CD8-positive, alpha-beta memory T cell (primary cell): ENCODE measurements at regions not wholly inside any gene's neighbourhood (a gene's known extent, or its start where the extent isn't known, plus 50 kb on each side); places are given as distances from the start of the nearest gene placed in this dataset.
"Not testable (repeated sequence)": the region's sequence is repeated elsewhere in the genome, so short reads cannot be mapped to it uniquely, and the experiment has no call there.

ENCODE experiments used
- CTCF ChIA-PET: fragments of 350-600 bp; sonication (Branson Sonifier 250); formaldehyde crosslinking; loops from one replicate; lab custom pipeline; 2021; ENCODE audit warnings: antibody characterized with exemption; lab: Charles Lee
- POLR2A ChIA-PET: fragments of 350-600 bp; sonication (Branson Sonifier 250); formaldehyde crosslinking; loops from one replicate; lab custom pipeline; 2021; ENCODE audit warnings: antibody characterized with exemption; lab: Charles Lee
- DNase-seq, 5 donors: peaks; one replicate each; pipeline versions ENCODE4 v3.0.0 to v3.0.0-alpha.2; 2020 to 2022; ENCODE audit warnings: mixed read lengths in 1 of 5
- H3K27ac ChIP-seq: one replicate; pipeline ENCODE4 v1.7.0; 2013; ENCODE audit warnings: low read depth, mild to moderate bottlenecking, low read length, moderate library complexity
- H3K27me3 ChIP-seq: 2 replicates; pipeline ENCODE4 v1.7.0; 2013; ENCODE audit warnings: low read length, mild to moderate bottlenecking; ENCODE audit not compliant: insufficient read depth, poor library complexity, severe bottlenecking
- H3K36me3 ChIP-seq: 2 replicates; pipeline ENCODE4 v1.7.0; 2013; ENCODE audit warnings: mild to moderate bottlenecking, low read length, moderate library complexity; ENCODE audit not compliant: insufficient read depth
- H3K4me1 ChIP-seq: 2 replicates; pipeline ENCODE4 v1.7.0; 2013; ENCODE audit warnings: mild to moderate bottlenecking, low read length, moderate library complexity; ENCODE audit not compliant: insufficient read depth
- H3K4me3 ChIP-seq: 2 replicates; pipeline ENCODE4 v1.7.0; 2013; ENCODE audit warnings: mild to moderate bottlenecking, low read length
- H3K9me3 ChIP-seq: 2 replicates; pipeline ENCODE4 v1.7.0; 2013; ENCODE audit warnings: mild to moderate bottlenecking, low read length
- H3K27ac Mint-ChIP-seq, 8 donors: one replicate each; pipeline ENCODE4 v1.8.0; 2020 to 2021; ENCODE audit warnings: mixed read lengths in 8 of 8, mild to moderate bottlenecking in 6 of 8, inconsistent platforms in 3 of 8, moderate library complexity in 3 of 8
- H3K27me3 Mint-ChIP-seq, 2 donors: one replicate each; pipeline ENCODE4 v1.8.0; 2020 to 2021; ENCODE audit warnings: mixed read lengths in 2 of 2, mild to moderate bottlenecking in 1 of 2, moderate library complexity in 1 of 2
- H3K36me3 Mint-ChIP-seq, 3 donors: one replicate each; pipeline ENCODE4 v1.8.0; 2020 to 2021; ENCODE audit warnings: mixed read lengths in 3 of 3, inconsistent platforms in 1 of 3, mild to moderate bottlenecking in 1 of 3
- H3K4me1 Mint-ChIP-seq, 3 donors: one replicate each; pipeline ENCODE4 v1.8.0; 2020 to 2021; ENCODE audit warnings: mixed read lengths in 3 of 3, inconsistent platforms in 1 of 3, mild to moderate bottlenecking in 1 of 3
- H3K4me3 Mint-ChIP-seq, 7 donors: one replicate each; pipeline ENCODE4 v1.8.0; 2020 to 2021; ENCODE audit warnings: mixed read lengths in 7 of 7, mild to moderate bottlenecking in 6 of 7, moderate library complexity in 4 of 7, inconsistent platforms in 2 of 7
- H3K9me3 Mint-ChIP-seq, 5 donors: one replicate each; pipeline ENCODE4 v1.8.0; 2020 to 2022; ENCODE audit warnings: mixed read lengths in 5 of 5, mild to moderate bottlenecking in 3 of 5, moderate library complexity in 2 of 5, inconsistent platforms in 1 of 5

DNA sequence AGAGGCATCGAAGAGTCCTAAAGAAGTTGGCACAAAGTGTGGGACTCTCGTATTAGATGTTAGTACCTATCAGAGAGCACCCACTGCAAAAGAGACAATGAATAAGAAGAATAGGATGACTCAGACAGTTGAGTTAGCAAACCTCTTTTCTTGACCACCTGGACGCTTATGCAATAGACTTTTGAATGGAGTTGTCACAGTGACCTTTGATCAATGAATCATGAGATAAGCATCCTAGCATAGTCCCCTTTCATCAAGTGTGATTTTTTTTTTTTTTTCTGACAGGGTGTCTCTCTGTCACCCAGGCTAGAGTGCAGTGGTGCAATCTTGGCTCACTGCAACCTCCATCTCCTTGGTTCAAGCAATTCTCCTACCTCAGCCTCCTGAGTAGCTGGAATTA lies 1417.9 kb upstream of the GOT2 start:
- Mint-ChIP-seq H3K9me3 (peaks cover 21 to 40% (median 24%) of the 10 kb centered on the region in 5 donors), H3K27ac (no peak overlapping the region), H3K4me1 (no peaks in the 10 kb centered on the region), H3K36me3 (peaks cover 0 to 4% (median 0%) of the 10 kb centered on the region in 3 donors), H3K27me3 (no peaks in the 10 kb centered on the region), H3K4me3 (no peak overlapping the region)
- no peak for DNase-seq
- H3K27ac ChIP-seq = no peak overlapping the region
- no peaks in the 10 kb centered on the region for H3K9me3 ChIP-seq
- CTCF ChIA-PET = no interaction called here
- no peaks in the 10 kb centered on the region for H3K4me1 ChIP-seq
- no peak overlapping the region for H3K4me3 ChIP-seq
- H3K27me3 ChIP-seq = no peaks in the 10 kb centered on the region
- POLR2A ChIA-PET = no interaction called here
- no peaks in the 10 kb centered on the region for H3K36me3 ChIP-seq

GRCh38 chr16:60150907-60151306 lies 1416.8 kb upstream of the GOT2 start:
- no peak for DNase-seq
- CTCF ChIA-PET = no interaction called here
- H3K4me1 ChIP-seq = no peaks in the 10 kb centered on the region
- no peak overlapping the region for H3K4me3 ChIP-seq
- no peaks in the 10 kb centered on the region for H3K27me3 ChIP-seq
- no peak overlapping the region for H3K27ac ChIP-seq
- H3K9me3 ChIP-seq = no peaks in the 10 kb centered on the region
- no peaks in the 10 kb centered on the region for H3K36me3 ChIP-seq
- H3K27me3 Mint-ChIP-seq = no peaks in the 10 kb centered on the region
- peaks cover 0 to 4% (median 0%) of the 10 kb centered on the region in 3 donors for H3K36me3 Mint-ChIP-seq
- no peak overlapping the region for H3K4me3 Mint-ChIP-seq
- H3K27ac Mint-ChIP-seq = no peak overlapping the region
- POLR2A ChIA-PET = no interaction called here
- H3K4me1 Mint-ChIP-seq = no peaks in the 10 kb centered on the region
- H3K9me3 Mint-ChIP-seq = peaks cover 21 to 44% (median 24%) of the 10 kb centered on the region in 5 donors

GRCh38 chr16:60143348-60143705 lies 1409.2 kb upstream of the GOT2 start:
- no peak overlapping the region for H3K4me3 ChIP-seq
- no peaks in the 10 kb centered on the region for H3K27me3 ChIP-seq
- no peaks in the 10 kb centered on the region for H3K9me3 ChIP-seq
- CTCF ChIA-PET = no interaction called here
- POLR2A ChIA-PET = no interaction called here
- H3K27ac ChIP-seq = no peak overlapping the region
- H3K27ac Mint-ChIP-seq = no peak overlapping the region
- H3K4me3 Mint-ChIP-seq = no peak overlapping the region
- no peaks in the 10 kb centered on the region for H3K27me3 Mint-ChIP-seq
- DNase-seq = no peak
- H3K36me3 Mint-ChIP-seq = peaks cover 0 to 1% (median 0%) of the 10 kb centered on the region in 3 donors
- H3K4me1 ChIP-seq = no peaks in the 10 kb centered on the region
- no peaks in the 10 kb centered on the region for H3K36me3 ChIP-seq
- peaks cover 15 to 29% (median 26%) of the 10 kb centered on the region in 5 donors for H3K9me3 Mint-ChIP-seq
- no peaks in the 10 kb centered on the region for H3K4me1 Mint-ChIP-seq

DNA sequence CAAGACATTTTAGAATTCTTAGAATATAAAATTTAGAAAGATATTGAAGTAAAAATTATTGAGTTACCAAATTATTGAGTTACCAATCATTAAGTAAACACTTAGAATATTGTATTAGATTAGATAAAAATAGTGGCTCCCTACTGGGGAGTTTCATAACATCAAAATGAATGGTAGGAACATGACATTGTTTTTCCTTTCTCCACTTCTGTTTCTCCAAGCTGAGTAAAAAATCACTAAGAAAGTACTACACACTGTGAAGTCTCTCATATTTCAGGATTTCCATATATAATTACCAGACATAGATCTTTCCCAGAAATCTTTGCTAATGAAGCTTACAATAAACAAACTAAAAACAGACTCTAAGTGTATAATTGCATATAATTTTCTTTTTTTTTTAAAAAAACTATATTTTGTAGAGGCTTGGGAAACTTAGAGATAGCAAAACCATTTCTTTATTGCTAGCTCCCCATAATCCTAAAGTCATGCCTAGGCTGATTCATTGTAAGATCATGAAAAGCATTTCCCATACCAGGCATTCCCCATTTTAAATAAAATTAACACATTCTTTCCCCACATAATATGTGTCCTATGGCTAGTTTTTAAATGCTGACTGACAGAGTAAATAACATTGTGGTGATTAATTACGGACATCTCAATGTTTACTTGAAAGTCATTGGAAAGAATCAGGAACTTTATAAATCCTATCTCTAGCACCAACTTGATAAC lies 1408.7 kb upstream of the GOT2 start:
- ChIA-PET CTCF (no interaction called here), POLR2A (no interaction called here)
- no peaks in the 10 kb centered on the region for H3K27me3 Mint-ChIP-seq
- peaks cover 0 to 1% (median 0%) of the 10 kb centered on the region in 3 donors for H3K36me3 Mint-ChIP-seq
- no peak overlapping the region for H3K27ac ChIP-seq
- peaks cover 14 to 30% (median 23%) of the 10 kb centered on the region in 5 donors for H3K9me3 Mint-ChIP-seq
- no peaks in the 10 kb centered on the region for H3K9me3 ChIP-seq
- H3K27me3 ChIP-seq = no peaks in the 10 kb centered on the region
- H3K36me3 ChIP-seq = no peaks in the 10 kb centered on the region
- H3K4me1 ChIP-seq = no peaks in the 10 kb centered on the region
- no peak overlapping the region for H3K27ac Mint-ChIP-seq
- no peak overlapping the region for H3K4me3 ChIP-seq
- no peak overlapping the region for H3K4me3 Mint-ChIP-seq
- DNase-seq = no peak
- H3K4me1 Mint-ChIP-seq = no peaks in the 10 kb centered on the region

DNA sequence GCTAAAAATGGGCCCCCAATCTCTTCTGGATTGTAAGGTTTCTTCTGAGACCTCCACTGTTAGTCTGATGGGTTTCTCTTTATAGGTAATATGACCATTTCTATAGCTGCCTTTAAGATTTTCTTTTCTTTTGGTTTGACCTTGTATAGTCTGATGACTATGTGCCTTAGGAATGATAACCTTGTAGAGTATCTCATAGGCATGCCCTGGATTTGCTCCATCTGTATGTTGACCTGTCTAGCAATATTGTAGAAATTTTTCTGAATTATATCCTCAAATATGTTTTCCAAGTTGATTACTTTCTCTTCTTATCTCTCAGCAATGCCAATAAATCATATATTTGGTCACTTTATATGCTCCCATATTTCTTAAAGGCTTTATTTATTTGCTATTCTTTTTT lies 1403.8 kb upstream of the GOT2 start:
- peaks cover 0 to 2% of the 10 kb centered on the region in 2 donors for H3K27me3 Mint-ChIP-seq
- H3K9me3 Mint-ChIP-seq = peaks cover 26 to 55% (median 38%) of the 10 kb centered on the region in 5 donors

GRCh38 chr16:60127196-60127595 lies 1393.1 kb upstream of the GOT2 start:
- no peaks in the 10 kb centered on the region for H3K36me3 ChIP-seq
- no peaks in the 10 kb centered on the region for H3K27me3 Mint-ChIP-seq
- peaks cover 15 to 37% (median 27%) of the 10 kb centered on the region in 5 donors for H3K9me3 Mint-ChIP-seq
- H3K4me1 Mint-ChIP-seq = no peaks in the 10 kb centered on the region
- no peak overlapping the region for H3K27ac Mint-ChIP-seq
- CTCF ChIA-PET = no interaction called here
- H3K4me1 ChIP-seq = no peaks in the 10 kb centered on the region
- no peaks in the 10 kb centered on the region for H3K9me3 ChIP-seq
- H3K4me3 Mint-ChIP-seq = no peak overlapping the region
- no peak for DNase-seq
- H3K27me3 ChIP-seq = no peaks in the 10 kb centered on the region
- H3K36me3 Mint-ChIP-seq = no peaks in the 10 kb centered on the region
- H3K4me3 ChIP-seq = no peak overlapping the region
- POLR2A ChIA-PET = no interaction called here
- no peak overlapping the region for H3K27ac ChIP-seq

More for the DNA sequence above, 1403.8 kb upstream of the GOT2 start:
- H3K4me1 Mint-ChIP-seq = no peaks in the 10 kb centered on the region
- Histone ChIP-seq H3K36me3 (no peaks in the 10 kb centered on the region), H3K9me3 (no peaks in the 10 kb centered on the region), H3K27me3 (no peaks in the 10 kb centered on the region), H3K4me3 (no peak overlapping the region), H3K4me1 (no peaks in the 10 kb centered on the region), H3K27ac (no peak overlapping the region)
- no peak for DNase-seq
- no peak overlapping the region for H3K27ac Mint-ChIP-seq
- peaks cover 0 to 1% (median 0%) of the 10 kb centered on the region in 3 donors for H3K36me3 Mint-ChIP-seq
- POLR2A ChIA-PET = no interaction called here
- CTCF ChIA-PET = no interaction called here
- no peak overlapping the region for H3K4me3 Mint-ChIP-seq

GRCh38 chr16:60126115-60126514 lies 1392.0 kb upstream of the GOT2 start:
- H3K27ac Mint-ChIP-seq, H3K4me1 Mint-ChIP-seq, DNase-seq, H3K27me3 ChIP-seq, H3K36me3 Mint-ChIP-seq, H3K27ac ChIP-seq, H3K4me3 Mint-ChIP-seq, CTCF ChIA-PET, H3K27me3 Mint-ChIP-seq, POLR2A ChIA-PET, H3K4me1 ChIP-seq, H3K9me3 ChIP-seq, H3K36me3 ChIP-seq, H3K4me3 ChIP-seq: not testable (repeated sequence)
- H3K9me3 Mint-ChIP-seq = peaks cover 18 to 37% (median 24%) of the 10 kb centered on the region in 5 donors

DNA sequence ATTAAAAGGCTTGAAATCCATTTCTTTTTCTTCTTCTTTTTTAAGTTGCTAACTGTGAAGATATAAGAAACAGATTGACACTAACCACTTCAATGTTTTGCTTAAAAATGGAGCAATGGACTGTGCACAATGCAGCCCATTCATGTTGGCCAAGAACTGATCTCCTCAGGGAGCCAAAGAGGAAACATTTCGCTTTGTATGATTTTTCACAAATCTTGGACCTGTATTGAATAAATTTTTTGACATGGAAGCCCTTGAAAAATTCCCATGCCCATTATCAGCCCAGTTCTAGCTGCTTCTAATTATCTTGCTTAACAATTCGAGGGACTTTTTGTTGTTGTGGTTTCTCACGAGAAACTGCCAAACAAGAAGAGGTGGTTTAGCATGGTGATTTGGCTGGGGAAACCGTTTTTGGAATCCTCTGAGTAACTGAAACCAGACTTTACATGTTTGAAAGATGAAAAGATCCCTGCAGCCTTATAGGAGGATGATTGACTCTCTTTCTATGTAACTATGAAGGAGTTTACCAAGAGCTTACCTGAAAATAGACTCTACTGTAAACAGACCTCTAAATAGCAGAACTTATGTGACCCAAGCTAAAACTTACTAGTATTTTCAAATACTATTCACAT lies 1389.4 kb upstream of the GOT2 start:
- no peaks in the 10 kb centered on the region for H3K27me3 Mint-ChIP-seq
- no peaks in the 10 kb centered on the region for H3K27me3 ChIP-seq
- DNase-seq = no peak

More for the DNA sequence above, 1389.4 kb upstream of the GOT2 start:
- no peaks in the 10 kb centered on the region for H3K36me3 ChIP-seq
- Mint-ChIP-seq H3K4me1 (no peaks in the 10 kb centered on the region), H3K27ac (no peak overlapping the region), H3K9me3 (peaks cover 16 to 37% (median 26%) of the 10 kb centered on the region in 5 donors), H3K4me3 (no peak overlapping the region), H3K36me3 (no peaks in the 10 kb centered on the region)
- ChIA-PET CTCF (interaction anchor here (1.0 kb wide), 1 partner anchor 17 kb away, joined by 3 read pairs; no protein-coding TSS in a partner anchor), POLR2A (no interaction called here)
- H3K4me3 ChIP-seq = no peak overlapping the region
- H3K27ac ChIP-seq = no peak overlapping the region
- no peaks in the 10 kb centered on the region for H3K4me1 ChIP-seq
- peaks cover 7% of the 10 kb centered on the region for H3K9me3 ChIP-seq
